Osteocyte (in vitro differentiated cells): ENCODE measurements at regions not wholly inside any gene's neighbourhood (a gene's known extent, or its start where the extent isn't known, plus 50 kb on each side); places are given as distances from the start of the nearest gene placed in this dataset.

Experiments
- DNase-seq: peaks from one replicate; pipeline ENCODE4 v3.0.0; 2021; ENCODE audit warnings: mixed read lengths; ENCODE audit not compliant: unreplicated experiment; ENCODE audit errors: extremely low spot score
- H3K27ac Mint-ChIP-seq: one replicate; pipeline ENCODE4 v1.8.0; 2021; ENCODE audit warnings: mild to moderate bottlenecking, mixed read lengths; ENCODE audit not compliant: unreplicated experiment
- H3K27me3 Mint-ChIP-seq: one replicate; pipeline ENCODE4 v1.8.0; 2021; ENCODE audit warnings: mixed read lengths; ENCODE audit not compliant: unreplicated experiment
- H3K36me3 Mint-ChIP-seq: one replicate; pipeline ENCODE4 v1.8.0; 2021; ENCODE audit warnings: mixed read lengths; ENCODE audit not compliant: unreplicated experiment
- H3K4me1 Mint-ChIP-seq: one replicate; pipeline ENCODE4 v1.8.0; 2021; ENCODE audit warnings: mixed read lengths; ENCODE audit not compliant: unreplicated experiment
- H3K4me3 Mint-ChIP-seq: one replicate; pipeline ENCODE4 v1.8.0; 2021; ENCODE audit warnings: mild to moderate bottlenecking, moderate library complexity, mixed read lengths; ENCODE audit not compliant: unreplicated experiment
- H3K9me3 Mint-ChIP-seq: one replicate; pipeline ENCODE4 v1.8.0; 2021; ENCODE audit warnings: mixed read lengths; ENCODE audit not compliant: unreplicated experiment
- CTCF ChIP-seq: fragments of 200-600 bp; sonication (generic); IDR thresholded peaks from 2 replicates; pipeline ENCODE4 v1.5.0; 2021; ENCODE audit warnings: antibody characterized with exemption, mild to moderate bottlenecking, moderate library complexity

GRCh38 chr4:114728426-114728825, 129.8 kb downstream of the UGT8 start:
- no peak for TF ChIP-seq CTCF
- H3K4me1 Mint-ChIP-seq, result peaks cover 5% of the 10 kb centered on the region
- H3K27me3 Mint-ChIP-seq, result peaks cover 5% of the 10 kb centered on the region
- no peaks in the 10 kb centered on the region for H3K36me3 Mint-ChIP-seq
- no peaks in the 10 kb centered on the region for H3K9me3 Mint-ChIP-seq
- H3K27ac Mint-ChIP-seq, result no peak overlapping the region
- DNase-seq, result no peak
- H3K4me3 Mint-ChIP-seq, result no peak overlapping the region

GRCh38 chr4:114729068-114729738, 130.6 kb downstream of the UGT8 start:
- Mint-ChIP-seq H3K4me3 (no peak overlapping the region), H3K4me1 (peaks cover 5% of the 10 kb centered on the region)
- TF ChIP-seq CTCF, result no peak

GRCh38 chr4:114734594-114734993, 136.0 kb downstream of the UGT8 start:
- no peak for DNase-seq
- no peak overlapping the region for H3K4me3 Mint-ChIP-seq
- peaks cover 2% of the 10 kb centered on the region for H3K36me3 Mint-ChIP-seq
- H3K27ac Mint-ChIP-seq, result peak overlapping the region; percentile 2
- no peaks in the 10 kb centered on the region for H3K27me3 Mint-ChIP-seq
- no peak for TF ChIP-seq CTCF
- no peaks in the 10 kb centered on the region for H3K9me3 Mint-ChIP-seq
- peaks cover 16% of the 10 kb centered on the region for H3K4me1 Mint-ChIP-seq

More at GRCh38 chr4:114729068-114729738, 130.6 kb downstream of the UGT8 start:
- no peak for DNase-seq
- Mint-ChIP-seq H3K27ac (no peak overlapping the region), H3K36me3 (no peaks in the 10 kb centered on the region), H3K9me3 (no peaks in the 10 kb centered on the region), H3K27me3 (peaks cover 5% of the 10 kb centered on the region)

GRCh38 chr4:114752391-114753165, 154.0 kb downstream of the UGT8 start:
- Mint-ChIP-seq H3K27me3 (peaks cover 3% of the 10 kb centered on the region), H3K4me3 (no peak overlapping the region), H3K9me3 (no peaks in the 10 kb centered on the region), H3K4me1 (no peaks in the 10 kb centered on the region), H3K36me3 (no peaks in the 10 kb centered on the region), H3K27ac (no peak overlapping the region)
- TF ChIP-seq CTCF, result no peak
- no peak for DNase-seq

- Mint-ChIP-seq H3K9me3 (no peaks in the 10 kb centered on the region), H3K27ac (no peak overlapping the region), H3K4me1 (no peaks in the 10 kb centered on the region), H3K4me3 (no peak overlapping the region), H3K27me3 (peaks cover 8% of the 10 kb centered on the region), H3K36me3 (no peaks in the 10 kb centered on the region)
- DNase-seq, result no peak
- no peak for TF ChIP-seq CTCF
Observed at GRCh38 chr4:114754616-114755015, 156.0 kb downstream of the UGT8 start.
